ENCODE measurements at regions not wholly inside any gene's neighbourhood (a gene's known extent, or its start where the extent isn't known, plus 50 kb on each side); places are given as distances from the start of the nearest gene placed in this dataset.

DNA sequence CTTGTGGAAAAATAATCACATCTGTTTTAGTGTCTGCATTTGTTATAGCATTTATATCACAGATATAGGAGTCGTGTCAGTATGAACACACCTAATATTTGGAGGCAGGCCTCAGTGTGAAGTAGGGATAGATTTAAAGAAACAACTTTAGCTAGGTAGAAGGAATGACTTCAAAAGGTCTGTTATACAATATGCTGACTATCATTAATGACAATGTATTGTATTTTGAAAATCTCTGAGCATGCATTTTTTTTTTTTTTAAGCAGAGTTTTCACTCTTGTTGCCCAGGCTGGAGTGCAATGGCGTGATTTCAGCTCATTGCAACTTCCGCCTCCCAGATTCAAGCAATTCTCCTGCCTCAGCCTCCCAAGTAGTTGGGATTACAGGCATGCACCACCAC is 248.3 kb downstream of the EN1 start:
- DNase-seq: no peak
- TF ChIP-seq POLR2A (IDR thresholded peaks at IDR 0.05) (no peak), EP300 (IDR thresholded peaks at IDR 0.05) (no peak)
- TF ChIP-seq, protein P1, sequence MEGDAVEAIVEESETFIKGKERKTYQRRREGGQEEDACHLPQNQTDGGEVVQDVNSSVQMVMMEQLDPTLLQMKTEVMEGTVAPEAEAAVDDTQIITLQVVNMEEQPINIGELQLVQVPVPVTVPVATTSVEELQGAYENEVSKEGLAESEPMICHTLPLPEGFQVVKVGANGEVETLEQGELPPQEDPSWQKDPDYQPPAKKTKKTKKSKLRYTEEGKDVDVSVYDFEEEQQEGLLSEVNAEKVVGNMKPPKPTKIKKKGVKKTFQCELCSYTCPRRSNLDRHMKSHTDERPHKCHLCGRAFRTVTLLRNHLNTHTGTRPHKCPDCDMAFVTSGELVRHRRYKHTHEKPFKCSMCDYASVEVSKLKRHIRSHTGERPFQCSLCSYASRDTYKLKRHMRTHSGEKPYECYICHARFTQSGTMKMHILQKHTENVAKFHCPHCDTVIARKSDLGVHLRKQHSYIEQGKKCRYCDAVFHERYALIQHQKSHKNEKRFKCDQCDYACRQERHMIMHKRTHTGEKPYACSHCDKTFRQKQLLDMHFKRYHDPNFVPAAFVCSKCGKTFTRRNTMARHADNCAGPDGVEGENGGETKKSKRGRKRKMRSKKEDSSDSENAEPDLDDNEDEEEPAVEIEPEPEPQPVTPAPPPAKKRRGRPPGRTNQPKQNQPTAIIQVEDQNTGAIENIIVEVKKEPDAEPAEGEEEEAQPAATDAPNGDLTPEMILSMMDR (IDR thresholded peaks at IDR 0.05): no peak
- 75 to 81% (median 77%) methylated on average over 3 of the region's 3 CpGs for WGBS, 3 donors
- intact Hi-C loops (cut with DNase I): no loop called here
- Histone ChIP-seq H3K4me3 (no peak overlapping the region), H3K27me3 (no peaks in the 10 kb centered on the region), H3K27ac (no peak overlapping the region), H3K36me3 (no peaks in the 10 kb centered on the region), H3K9me3 (no peaks in the 10 kb centered on the region), H3K4me1 (ENCODE audit: insufficient read depth) (no peaks in the 10 kb centered on the region)

DNA sequence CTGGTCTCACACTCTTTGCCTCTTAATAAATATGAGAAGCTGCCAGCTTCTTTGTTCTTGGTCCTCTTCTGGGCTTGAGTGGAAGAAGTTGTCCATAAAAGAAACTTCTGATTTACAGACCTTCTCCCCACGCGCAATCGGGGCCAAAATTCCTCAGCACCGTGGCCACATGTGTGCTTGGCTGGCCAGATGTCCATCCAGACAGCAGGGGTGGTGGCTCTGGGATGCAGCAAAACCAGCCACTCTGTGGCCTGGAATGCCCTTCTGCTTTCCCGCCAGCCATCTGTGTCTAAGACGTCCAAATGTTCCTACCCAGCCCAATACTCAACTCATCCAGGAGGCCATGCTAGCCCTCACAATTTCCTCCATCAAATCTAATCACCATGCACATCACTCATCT is 250.8 kb downstream of the EN1 start:
- Histone ChIP-seq H3K4me1 (ENCODE audit: insufficient read depth) (no peaks in the 10 kb centered on the region), H3K4me3 (no peak overlapping the region), H3K27me3 (no peaks in the 10 kb centered on the region), H3K9me3 (no peaks in the 10 kb centered on the region), H3K36me3 (no peaks in the 10 kb centered on the region), H3K27ac (no peak overlapping the region)
- no peak for DNase-seq
- intact Hi-C loops (cut with DNase I): no loop called here
- no peak for TF ChIP-seq POLR2A (IDR thresholded peaks at IDR 0.05)
- TF ChIP-seq EP300 (IDR thresholded peaks at IDR 0.05): no peak
- TF ChIP-seq, protein P1 (IDR thresholded peaks at IDR 0.05): no peak
- 86 to 92% (median 87%) methylated on average over 6 of the region's 6 CpGs for WGBS, 3 donors

DNA sequence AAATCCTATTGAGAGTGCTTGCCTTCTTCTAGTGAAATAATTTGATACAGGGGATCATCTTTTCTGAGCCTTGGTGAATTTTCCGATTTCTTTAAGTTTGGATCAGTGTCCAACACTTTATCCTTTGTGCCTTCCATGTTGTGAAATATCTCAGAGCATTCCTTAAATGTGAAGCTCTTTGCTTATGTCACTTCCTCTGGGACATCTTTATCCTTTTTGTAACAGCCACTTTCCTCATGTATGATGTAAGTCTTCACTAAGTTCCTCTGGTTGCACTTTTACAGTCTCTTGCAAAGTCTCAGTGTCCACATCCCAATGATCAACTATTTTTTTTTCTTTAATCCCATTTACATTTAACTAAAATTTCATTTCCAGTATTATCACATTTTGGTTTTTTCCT is 254.2 kb downstream of the EN1 start:
- intact Hi-C loops (cut with DNase I): no loop called here
- WGBS, 3 donors: 84 to 93% (median 92%) methylated on average over 1 of the region's 1 CpG
- H3K4me3 ChIP-seq: no peak overlapping the region
- TF ChIP-seq POLR2A (IDR thresholded peaks at IDR 0.05) (no peak), EP300 (IDR thresholded peaks at IDR 0.05) (no peak)
- TF ChIP-seq, protein P1 (IDR thresholded peaks at IDR 0.05): no peak
- H3K9me3 ChIP-seq: no peaks in the 10 kb centered on the region
- no peak overlapping the region for H3K27ac ChIP-seq
- no peaks in the 10 kb centered on the region for H3K36me3 ChIP-seq
- H3K27me3 ChIP-seq: no peaks in the 10 kb centered on the region
- DNase-seq: no peak
- H3K4me1 ChIP-seq (ENCODE audit: insufficient read depth): no peaks in the 10 kb centered on the region

DNA sequence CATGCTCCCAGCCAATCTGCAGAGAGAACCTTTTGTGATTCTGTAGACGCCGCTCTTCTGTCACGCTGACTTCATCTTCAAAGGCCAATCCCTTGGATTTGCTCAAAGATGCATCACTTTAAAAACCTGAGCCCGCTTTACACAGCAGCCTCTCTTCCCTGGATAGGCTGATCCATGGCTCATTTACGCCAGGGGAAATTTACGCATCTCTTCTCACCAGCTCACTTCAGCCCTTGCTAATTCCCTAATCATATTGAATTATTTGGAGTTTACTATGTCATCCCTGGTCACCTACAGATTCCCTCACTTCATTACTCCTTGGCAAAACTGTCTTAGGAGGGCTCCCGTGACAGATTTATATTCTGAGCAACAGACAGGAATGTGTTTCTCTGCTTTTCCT is 256.2 kb downstream of the EN1 start:
- Histone ChIP-seq H3K36me3 (no peaks in the 10 kb centered on the region), H3K4me3 (no peak overlapping the region), H3K27me3 (no peaks in the 10 kb centered on the region), H3K9me3 (no peaks in the 10 kb centered on the region), H3K4me1 (ENCODE audit: insufficient read depth) (no peaks in the 10 kb centered on the region), H3K27ac (no peak overlapping the region)
- WGBS, 3 donors: 56 to 68% (median 57%) methylated on average over 7 of the region's 7 CpGs
- TF ChIP-seq, protein P1 (IDR thresholded peaks at IDR 0.05): no peak
- TF ChIP-seq EP300 (IDR thresholded peaks at IDR 0.05) (no peak), POLR2A (IDR thresholded peaks at IDR 0.05) (no peak)
- intact Hi-C loops (cut with DNase I): no loop called here
- no peak for DNase-seq

DNA sequence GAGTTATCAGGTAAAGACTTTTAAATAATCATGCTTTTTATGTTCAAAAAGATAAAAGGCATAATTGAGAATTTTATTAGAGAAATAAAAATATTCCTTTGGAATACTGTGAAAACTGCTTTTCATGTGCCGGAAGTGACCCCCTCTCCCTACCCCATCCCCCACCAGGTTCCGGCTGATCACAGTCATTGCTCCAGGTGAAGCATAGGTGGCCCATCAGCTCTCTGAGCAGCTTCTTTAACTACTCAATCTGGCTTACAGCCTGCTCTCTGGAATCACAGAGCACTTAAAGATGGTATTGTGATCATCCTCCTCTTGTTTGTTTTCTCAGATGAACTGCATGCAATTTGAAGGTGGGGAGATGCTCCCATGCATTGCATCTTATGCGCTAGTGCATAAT is 257.7 kb downstream of the EN1 start:
- Histone ChIP-seq H3K27ac (no peak overlapping the region), H3K4me3 (no peak overlapping the region)
- TF ChIP-seq POLR2A (IDR thresholded peaks at IDR 0.05): no peak
- no peak for TF ChIP-seq EP300 (IDR thresholded peaks at IDR 0.05)
- TF ChIP-seq, protein P1 (IDR thresholded peaks at IDR 0.05): no peak

More for the DNA sequence above, 257.7 kb downstream of the EN1 start:
- 88 to 93% (median 91%) methylated on average over 3 of the region's 3 CpGs for WGBS, 3 donors
- no peaks in the 10 kb centered on the region for H3K9me3 ChIP-seq
- H3K36me3 ChIP-seq: no peaks in the 10 kb centered on the region
- no peak for DNase-seq
- intact Hi-C loops (cut with DNase I): no loop called here
- H3K27me3 ChIP-seq: no peaks in the 10 kb centered on the region
- no peaks in the 10 kb centered on the region for H3K4me1 ChIP-seq (ENCODE audit: insufficient read depth)

Data from ovary (tissue), 7 donors.